IMR-90 (cell line): ENCODE measurements at regions not wholly inside any gene's neighbourhood (a gene's known extent, or its start where the extent isn't known, plus 50 kb on each side); places are given as distances from the start of the nearest gene placed in this dataset.

Experiments used
- ATAC-seq: fragments of 200-7000 bp; cut with Tn5 transposase; 2 replicates; pipeline ENCODE4 v1.9.1; 2020; ENCODE audit warnings: low read depth, mild to moderate bottlenecking, moderate library complexity
- BruUV-seq: library from RNA; stranded (reverse); fragments of 400-500 nt; replicated peaks from 2 replicates; lab custom pipeline; 2021; lab: Mats Ljungman, UMichigan
- CTCF ChIA-PET: fragments of 300-600 bp; formaldehyde crosslinking; extraction: SDS; loops from one replicate; lab custom pipeline; 2021; ENCODE audit warnings: antibody characterized with exemption; lab: Yijun Ruan, JAX
- POLR2A ChIA-PET: fragments of 300-600 bp; sonication (Branson Sonifier 250); formaldehyde crosslinking; loops from one replicate; lab custom pipeline; 2022; ENCODE audit warnings: antibody characterized with exemption; ENCODE audit not compliant: unreplicated experiment; lab: Charles Lee
- DNase-seq: peaks from one replicate; pipeline ENCODE4 v3.0.0; 2013
- H2AFZ ChIP-seq: replicated peaks from 2 replicates; pipeline ENCODE3; 2013; ENCODE audit warnings: low read length, mild to moderate bottlenecking; ENCODE audit not compliant: poor library complexity
- H2AK5ac ChIP-seq: 2 replicates; pipeline ENCODE4 v1.6.1; 2013; ENCODE audit warnings: low read depth, low read length, inconsistent platforms
- H2AK9ac ChIP-seq: replicated peaks from 2 replicates; pipeline ENCODE3; 2013; ENCODE audit warnings: mild to moderate bottlenecking, low read depth, low read length, moderate library complexity; ENCODE audit not compliant: poor library complexity
- H2BK120ac ChIP-seq: 2 replicates; pipeline ENCODE4 v1.6.1; 2013; ENCODE audit warnings: low read depth, low read length, inconsistent platforms
- H2BK15ac ChIP-seq: 3 replicates; pipeline ENCODE4 v1.6.1; 2013; ENCODE audit warnings: low read depth, low read length, inconsistent platforms
- H2BK20ac ChIP-seq: 2 replicates; pipeline ENCODE4 v1.6.1; 2013; ENCODE audit warnings: low read depth, mild to moderate bottlenecking, inconsistent platforms, low read length, moderate library complexity
- H2BK5ac ChIP-seq: 2 replicates; pipeline ENCODE4 v1.6.1; 2013; ENCODE audit warnings: mild to moderate bottlenecking, low read depth, low read length, inconsistent platforms; ENCODE audit not compliant: poor library complexity, severe bottlenecking
- H3K14ac ChIP-seq: replicated peaks from 2 replicates; pipeline ENCODE4 v1.6.1; 2013; ENCODE audit warnings: low read depth, low read length, inconsistent platforms
- H3K18ac ChIP-seq: 2 replicates; pipeline ENCODE4 v1.6.1; 2013; ENCODE audit warnings: low read depth, low read length, control low read depth
- H3K23ac ChIP-seq: 2 replicates; pipeline ENCODE4 v1.6.1; 2013; ENCODE audit warnings: low read depth, low read length, inconsistent platforms
- H3K27ac ChIP-seq: 2 replicates; pipeline ENCODE4 v1.5.1; 2013; ENCODE audit warnings: mild to moderate bottlenecking, control low read depth, low read length; ENCODE audit not compliant: insufficient read depth
- H3K27me3 ChIP-seq: 2 replicates; pipeline ENCODE4 v1.6.1; 2013; ENCODE audit warnings: low read length; ENCODE audit not compliant: control insufficient read depth, insufficient read depth
- H3K36me3 ChIP-seq: 2 replicates; pipeline ENCODE4 v1.6.1; 2013; ENCODE audit warnings: low read length, mixed read lengths; ENCODE audit not compliant: control insufficient read depth, insufficient read depth
- H3K4ac ChIP-seq: 2 replicates; pipeline ENCODE4 v1.6.1; 2013; ENCODE audit warnings: low read depth, low read length, inconsistent platforms
- H3K4me1 ChIP-seq: 2 replicates; pipeline ENCODE4 v1.6.1; 2013; ENCODE audit warnings: low read length, mixed read lengths; ENCODE audit not compliant: control insufficient read depth, insufficient read depth
- H3K4me2 ChIP-seq: 2 replicates; pipeline ENCODE4 v1.6.1; 2013; ENCODE audit warnings: low read depth, mild to moderate bottlenecking, control low read depth, low read length, moderate library complexity
- H3K4me3 ChIP-seq: 2 replicates; pipeline ENCODE4 v1.5.1; 2013; ENCODE audit warnings: low read depth, mild to moderate bottlenecking, control low read depth, low read length, moderate library complexity; ENCODE audit not compliant: insufficient read depth
- H3K56ac ChIP-seq: 2 replicates; pipeline ENCODE4 v1.6.1; 2013; ENCODE audit warnings: low read length, inconsistent platforms; ENCODE audit not compliant: insufficient read depth; ENCODE audit errors: extremely low read depth
- H3K79me1 ChIP-seq, 2 experiments: 2 replicates each; pipeline ENCODE4 v1.6.1; 2013; ENCODE audit warnings: low read length in 2 of 2, inconsistent platforms in 1 of 2, low read depth in 1 of 2
- H3K9ac ChIP-seq: 2 replicates; pipeline ENCODE4 v1.6.1; 2013; ENCODE audit warnings: low read depth, low read length, control low read depth
- H3K9me1 ChIP-seq: 2 replicates; pipeline ENCODE4 v1.6.1; 2013; ENCODE audit warnings: low read length, inconsistent platforms; ENCODE audit not compliant: insufficient read depth
- H3K9me3 ChIP-seq: 2 replicates; pipeline ENCODE4 v1.6.1; 2013; ENCODE audit warnings: low read length; ENCODE audit not compliant: control insufficient read depth, insufficient read depth
- H4K20me1 ChIP-seq: 2 replicates; pipeline ENCODE4 v1.6.1; 2013; ENCODE audit warnings: low read length, inconsistent platforms; ENCODE audit not compliant: insufficient read depth
- H4K5ac ChIP-seq: 2 replicates; pipeline ENCODE4 v1.6.1; 2013; ENCODE audit warnings: mild to moderate bottlenecking, low read depth, low read length, control low read depth
- H4K8ac ChIP-seq, 2 experiments: 2 replicates each; pipeline ENCODE4 v1.6.1; 2013; ENCODE audit warnings: low read depth in 2 of 2, low read length in 2 of 2, control low read depth in 1 of 2, inconsistent platforms in 1 of 2
- H4K91ac ChIP-seq: 2 replicates; pipeline ENCODE4 v1.6.1; 2013; ENCODE audit warnings: low read depth, low read length, inconsistent platforms; ENCODE audit not compliant: insufficient read depth
- BHLHE40 ChIP-seq: fragments of 150-350 bp; IDR thresholded peaks from 2 replicates; pipeline ENCODE4 v1.6.1; 2016; ENCODE audit warnings: mild to moderate bottlenecking, low read depth, low read length
- CTCF ChIP-seq: conservative IDR thresholded peaks from 2 replicates; pipeline ENCODE4 v1.5.1; 2012; ENCODE audit warnings: mild to moderate bottlenecking, low read depth, low read length, improper control_type of control experiment
- FOS ChIP-seq: fragments of 150-350 bp; IDR thresholded peaks from 2 replicates; pipeline ENCODE4 v1.6.1; 2016; ENCODE audit warnings: low read depth, low read length
- MXI1 ChIP-seq: IDR thresholded peaks from 2 replicates; pipeline ENCODE4 v1.6.1; 2012; ENCODE audit warnings: low read depth, mild to moderate bottlenecking, low read length, moderate library complexity, borderline replicate concordance
- NFE2L2 ChIP-seq: fragments of 150-350 bp; IDR thresholded peaks from 2 replicates; pipeline ENCODE4 v1.6.1; 2016; ENCODE audit warnings: low read depth, mild to moderate bottlenecking, low read length
- POLR2A ChIP-seq: IDR thresholded peaks from 2 replicates; pipeline ENCODE4 v1.6.1; 2012; ENCODE audit warnings: mild to moderate bottlenecking, low read depth, low read length
- RAD21 ChIP-seq: IDR thresholded peaks from 2 replicates; pipeline ENCODE4 v1.6.1; 2012; ENCODE audit warnings: low read length, improper control_type of control experiment
- RCOR1 ChIP-seq: IDR thresholded peaks from 2 replicates; pipeline ENCODE4 v1.6.1; 2012; ENCODE audit warnings: mild to moderate bottlenecking, low read length, improper control_type of control experiment; ENCODE audit not compliant: insufficient replicate concordance
- WGBS, 2 experiments: methylation state at CpG; one replicate each; pipeline versions ENCODE4 v1.1.5 to v1.1.7; 2013; ENCODE audit warnings: missing lambda C conversion rate in 2 of 2; ENCODE audit not compliant: insufficient read length in 1 of 2; ENCODE audit errors: extremely low coverage in 2 of 2; 5-methylcytosine and 5-hydroxymethylcytosine counted together
- dilution Hi-C: fragments of 300-500 bp; cut with HindIII; formaldehyde crosslinking; loops from one replicate; pipeline ENCODE4 v1.14.3; 2018; ENCODE audit warnings: low sequenced_read_pairs; ENCODE audit not compliant: unreplicated experiment
- in situ Hi-C: fragments of 300-500 bp; cut with MboI; formaldehyde crosslinking; loops from 3 replicates; pipeline ENCODE4 v1.14.3; 2019; ENCODE audit warnings: low sequenced_read_pairs, inconsistent platforms, mixed read lengths
- intact Hi-C: fragments of 100-400 bp; cut with micrococcal nuclease; formaldehyde crosslinking; loops from 2 replicates; pipeline ENCODE4 v1.10.0; 2022

- no CpG with 5 or more reads among the region's 5 CpGs for WGBS, 2 experiments
- Histone ChIP-seq H3K56ac (no peak overlapping the region), H3K36me3 (no peaks in the 10 kb centered on the region), H3K27ac (no peak overlapping the region), H2BK15ac (no peak overlapping the region), H3K4ac (no peak overlapping the region), H3K23ac (no peak overlapping the region), H4K20me1 (no peaks in the 10 kb centered on the region), H2BK5ac (no peak overlapping the region), H3K9me3 (no peaks in the 10 kb centered on the region), H3K18ac (no peak overlapping the region), H4K91ac (no peak overlapping the region), H3K4me1 (no peaks in the 10 kb centered on the region), H4K8ac (no peak overlapping the region), H4K5ac (no peak overlapping the region), H2BK20ac (no peak overlapping the region), H3K27me3 (peaks cover 2% of the 10 kb centered on the region; the same call in 1 of the 2 replicates), H2AK5ac (no peak overlapping the region), H3K79me1 (no peaks in the 10 kb centered on the region), H2BK120ac (no peak overlapping the region), H2AFZ (no peak overlapping the region), H3K9me1 (no peaks in the 10 kb centered on the region; the same call in 1 of the 2 replicates), H2AK9ac (no peak overlapping the region), H3K14ac (no peak overlapping the region), H3K9ac (no peak overlapping the region), H3K4me3 (no peak overlapping the region), H3K4me2 (no peak overlapping the region)
- ChIA-PET POLR2A (no interaction called here), CTCF (interaction anchor here (1.1 kb wide), 1 partner anchor 26 kb away, joined by 3 read pairs; no protein-coding TSS in a partner anchor)
- TF ChIP-seq POLR2A (no peak), FOS (no peak), NFE2L2 (no peak), MXI1 (no peak), RAD21 (no peak), RCOR1 (no peak), BHLHE40 (no peak), CTCF (no peak)
- ATAC-seq (no peak), DNase-seq (no peak)
- dilution Hi-C loops (no loop called here), in situ Hi-C loops (no loop called here), intact Hi-C loops (no loop called here)
- BruUV-seq: no TSS peak
These were observed 259.8 kb upstream of the ATP5MC3 start for GRCh38 chr2:175441181-175441761.
